Stomach smooth muscle (tissue), 2 donors: ENCODE measurements at regions not wholly inside any gene's neighbourhood (a gene's known extent, or its start where the extent isn't known, plus 50 kb on each side); places are given as distances from the start of the nearest gene placed in this dataset.
"Not testable (repeated sequence)": the region's sequence is repeated elsewhere in the genome, so short reads cannot be mapped to it uniquely, and the experiment has no call there.

ENCODE experiments used
- H3K27ac ChIP-seq: one replicate; pipeline ENCODE4 v1.7.0; 2013; ENCODE audit warnings: mild to moderate bottlenecking, low read length, inconsistent platforms
- H3K27me3 ChIP-seq, 2 donors: one replicate each; pipeline ENCODE4 v1.7.0; 2013; ENCODE audit warnings: low read length in 2 of 2; ENCODE audit not compliant: insufficient read depth in 2 of 2, control insufficient read depth in 1 of 2
- H3K36me3 ChIP-seq, 2 donors: one replicate each; pipeline ENCODE4 v1.7.0; 2013; ENCODE audit warnings: low read length in 2 of 2; ENCODE audit not compliant: control insufficient read depth in 2 of 2, insufficient read depth in 2 of 2
- H3K4me1 ChIP-seq: one replicate; pipeline ENCODE4 v1.7.0; 2013; ENCODE audit warnings: low read length; ENCODE audit not compliant: control insufficient read depth, insufficient read depth
- H3K4me3 ChIP-seq, 2 donors: one replicate each; pipeline ENCODE4 v1.7.0; 2013; ENCODE audit warnings: low read length in 2 of 2
- H3K9ac ChIP-seq, 2 donors: one replicate each; pipeline ENCODE4 v1.7.0; 2013; ENCODE audit warnings: low read length in 2 of 2, mild to moderate bottlenecking in 1 of 2
- H3K9me3 ChIP-seq, 2 donors: one replicate each; pipeline ENCODE4 v1.7.0; 2013; ENCODE audit warnings: low read length in 2 of 2; ENCODE audit not compliant: control insufficient read depth in 2 of 2
- donor health status: healthy.
- donor health status: Pancreatic carcinoma.

DNA sequence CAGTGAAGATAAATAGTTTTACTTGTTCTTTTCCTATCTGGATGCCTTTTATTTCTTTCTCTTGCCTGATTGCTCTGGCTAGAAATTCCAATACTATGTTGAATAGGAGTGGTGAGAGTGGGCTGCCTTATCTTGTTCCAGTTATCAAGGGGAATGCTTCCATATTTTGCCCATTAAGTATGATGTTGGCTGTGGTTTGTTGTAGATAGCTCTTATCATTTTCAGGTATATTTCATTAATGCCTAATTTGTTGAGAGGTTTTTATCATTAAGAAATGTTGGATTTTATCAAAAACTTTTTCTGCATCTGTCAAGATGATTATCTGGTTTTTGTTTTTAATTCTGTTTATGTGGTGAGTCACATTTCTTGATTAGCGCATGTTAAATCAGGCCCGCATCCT, 655.8 kb downstream of the NUP35 start:
- no peaks in the 10 kb centered on the region for H3K36me3 ChIP-seq
- no peaks in the 10 kb centered on the region for H3K27me3 ChIP-seq
- H3K9ac ChIP-seq, result no peak overlapping the region
- H3K4me3 ChIP-seq, result no peak overlapping the region
- no peaks in the 10 kb centered on the region for H3K4me1 ChIP-seq
- H3K27ac ChIP-seq, result no peak overlapping the region
- H3K9me3 ChIP-seq, result no peaks in the 10 kb centered on the region

DNA sequence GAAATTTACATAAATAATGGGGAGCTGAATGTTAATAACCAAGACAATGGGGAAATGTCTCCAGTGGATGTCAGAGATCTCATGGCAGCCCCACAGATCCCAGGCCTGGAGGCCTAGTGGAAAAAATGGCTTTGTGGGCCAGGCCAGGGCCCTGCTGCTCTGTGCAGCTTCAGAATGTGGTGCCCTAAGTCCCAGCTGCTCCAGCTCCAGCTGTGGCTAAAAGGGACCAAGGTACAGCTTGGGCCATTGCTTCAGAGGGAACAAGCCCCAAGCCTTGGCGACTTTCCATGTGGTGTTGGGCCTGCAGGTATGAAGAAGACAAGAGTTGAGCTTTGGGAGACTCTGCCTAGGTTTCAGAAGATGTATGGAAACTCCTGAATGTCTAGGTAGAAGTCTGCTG, 658.2 kb downstream of the NUP35 start:
- H3K9ac ChIP-seq, result no peak overlapping the region
- no peaks in the 10 kb centered on the region for H3K36me3 ChIP-seq
- H3K9me3 ChIP-seq, result no peaks in the 10 kb centered on the region
- H3K27me3 ChIP-seq, result no peaks in the 10 kb centered on the region
- H3K4me1 ChIP-seq, result no peaks in the 10 kb centered on the region
- H3K4me3 ChIP-seq, result no peak overlapping the region
- H3K27ac ChIP-seq, result no peak overlapping the region

DNA sequence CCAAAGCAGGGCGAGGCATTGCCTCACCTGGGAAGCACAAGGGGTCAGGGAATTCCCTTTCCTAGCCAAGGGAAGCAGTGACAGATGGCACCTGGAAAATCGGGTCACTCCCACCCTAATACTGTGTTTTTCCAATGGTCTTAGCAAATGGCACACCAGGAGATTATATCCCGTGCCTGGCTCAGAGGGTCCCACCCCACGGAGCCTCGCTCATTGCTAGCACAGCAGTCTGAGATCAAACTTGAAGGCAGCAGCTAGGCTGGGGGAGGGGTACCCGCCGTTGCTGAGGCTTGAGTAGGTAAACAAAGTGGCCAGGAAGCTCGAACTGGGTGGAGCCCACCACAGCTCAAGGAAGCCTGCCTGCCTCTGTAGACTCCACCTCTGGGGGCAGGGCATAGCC, 664.6 kb downstream of the NUP35 start:
- not testable (repeated sequence) for H3K27ac ChIP-seq, H3K4me1 ChIP-seq, H3K4me3 ChIP-seq, H3K27me3 ChIP-seq, H3K36me3 ChIP-seq, H3K9me3 ChIP-seq, H3K9ac ChIP-seq

DNA sequence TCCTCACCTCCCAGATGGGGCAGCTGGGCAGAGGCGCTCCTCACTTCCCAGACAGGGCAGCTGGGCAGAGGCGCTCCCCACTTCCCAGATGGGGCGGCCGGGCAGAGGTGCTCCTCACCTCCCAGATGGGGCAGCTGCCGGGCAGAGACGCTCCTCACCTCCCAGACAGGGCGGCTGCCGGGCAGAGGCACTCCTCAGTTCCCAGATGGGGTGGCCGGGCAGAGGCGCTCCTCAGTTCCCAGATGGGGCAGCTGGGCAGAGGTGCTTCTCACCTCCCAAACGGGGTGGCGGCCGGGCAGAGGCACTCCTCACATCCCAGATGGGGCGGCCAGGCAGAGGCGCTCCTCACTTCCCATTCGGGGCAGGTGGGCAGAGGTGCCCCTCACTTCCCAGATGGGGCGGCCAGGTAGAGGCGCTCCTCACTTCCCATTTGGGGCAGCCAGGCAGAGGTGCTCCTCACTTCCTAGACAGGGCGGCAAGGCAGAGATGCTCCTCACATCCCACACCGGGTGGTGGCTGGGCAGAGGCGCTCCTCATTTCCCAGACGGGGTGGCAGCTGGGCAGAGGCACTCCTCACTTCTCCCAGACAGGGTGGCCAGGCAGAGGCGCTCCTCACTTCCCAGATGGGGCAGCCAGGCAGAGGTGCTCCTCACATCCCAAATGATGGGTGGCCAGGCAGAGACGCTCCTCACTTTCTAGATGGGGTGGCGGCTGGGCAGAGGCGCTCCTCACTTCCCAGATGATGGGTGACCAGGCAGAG, 668.1 kb downstream of the NUP35 start:
- H3K4me1 ChIP-seq, H3K36me3 ChIP-seq, H3K27me3 ChIP-seq, H3K4me3 ChIP-seq, H3K9ac ChIP-seq, H3K9me3 ChIP-seq, H3K27ac ChIP-seq: not testable (repeated sequence)

DNA sequence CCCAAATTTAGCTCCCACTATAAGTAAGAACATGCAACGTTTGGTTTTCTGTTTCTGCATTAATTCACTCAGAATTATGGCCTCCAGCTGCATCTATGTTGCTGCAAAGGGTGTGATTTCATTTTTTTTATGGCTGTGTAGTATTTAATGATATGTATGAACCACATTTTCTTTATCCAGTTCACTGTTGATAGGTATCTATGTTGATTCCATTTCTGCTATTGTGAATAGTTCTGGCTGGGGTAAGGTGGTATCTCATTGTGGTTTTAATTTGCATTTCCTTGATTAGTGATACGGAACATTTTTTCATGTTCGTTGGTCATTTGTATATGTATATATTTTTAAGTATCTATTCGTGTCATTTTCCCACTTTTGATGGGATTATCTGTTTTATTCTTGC, 674.3 kb downstream of the NUP35 start:
- peaks cover 0 to 3% of the 10 kb centered on the region in 2 donors for H3K9me3 ChIP-seq
- H3K27me3 ChIP-seq, result no peaks in the 10 kb centered on the region
- H3K4me1 ChIP-seq, result no peaks in the 10 kb centered on the region
- no peak overlapping the region for H3K4me3 ChIP-seq
- H3K9ac ChIP-seq, result no peak overlapping the region
- H3K36me3 ChIP-seq, result no peaks in the 10 kb centered on the region
- no peak overlapping the region for H3K27ac ChIP-seq

DNA sequence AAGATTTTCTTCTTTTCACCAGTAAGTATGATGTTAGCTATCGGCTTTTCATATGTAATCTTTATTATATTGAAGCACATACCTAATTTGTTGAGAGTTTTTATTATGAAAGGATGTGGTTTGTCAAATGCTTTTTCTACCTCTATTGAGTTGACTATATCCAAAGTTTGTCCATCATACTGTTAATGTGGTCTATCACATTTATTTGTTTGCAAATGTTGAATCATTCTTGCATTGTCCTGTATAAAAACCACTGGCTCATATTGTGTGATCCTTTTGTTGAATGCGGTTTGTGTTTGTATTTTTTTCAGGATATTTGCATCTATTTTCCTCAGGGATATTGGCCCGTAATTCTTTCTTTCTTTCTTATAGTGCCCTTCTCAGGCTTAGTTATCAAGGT, 675.5 kb downstream of the NUP35 start:
- Histone ChIP-seq H3K9me3 (peaks cover 0 to 4% of the 10 kb centered on the region in 2 donors), H3K27ac (no peak overlapping the region), H3K9ac (no peak overlapping the region), H3K4me1 (no peaks in the 10 kb centered on the region), H3K27me3 (no peaks in the 10 kb centered on the region), H3K36me3 (no peaks in the 10 kb centered on the region), H3K4me3 (no peak overlapping the region)

DNA sequence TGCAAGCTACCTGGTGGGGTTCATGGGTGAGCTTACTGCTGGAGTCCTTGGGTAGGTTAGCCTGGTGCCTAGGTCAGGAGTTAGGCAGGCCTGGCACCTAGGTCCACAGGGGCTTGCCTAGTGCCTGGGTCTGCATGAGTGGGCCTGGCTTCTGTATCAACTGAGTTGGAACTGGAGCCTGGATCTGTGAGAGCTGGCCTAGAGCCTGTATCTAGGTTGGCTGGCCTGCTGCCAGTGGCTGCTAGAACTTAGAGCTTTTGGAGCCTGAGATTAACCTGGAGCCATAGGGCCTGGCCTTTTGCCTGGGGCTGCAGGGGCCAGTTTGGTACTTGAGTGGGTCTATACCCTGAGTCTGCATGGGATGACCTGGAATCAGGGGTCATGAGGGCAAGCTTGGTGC, 679.4 kb downstream of the NUP35 start:
- Histone ChIP-seq H3K9me3 (peaks cover 0 to 4% of the 10 kb centered on the region in 2 donors), H3K36me3 (no peaks in the 10 kb centered on the region), H3K9ac (no peak overlapping the region), H3K27ac (no peak overlapping the region), H3K27me3 (no peaks in the 10 kb centered on the region), H3K4me3 (no peak overlapping the region), H3K4me1 (no peaks in the 10 kb centered on the region)

DNA sequence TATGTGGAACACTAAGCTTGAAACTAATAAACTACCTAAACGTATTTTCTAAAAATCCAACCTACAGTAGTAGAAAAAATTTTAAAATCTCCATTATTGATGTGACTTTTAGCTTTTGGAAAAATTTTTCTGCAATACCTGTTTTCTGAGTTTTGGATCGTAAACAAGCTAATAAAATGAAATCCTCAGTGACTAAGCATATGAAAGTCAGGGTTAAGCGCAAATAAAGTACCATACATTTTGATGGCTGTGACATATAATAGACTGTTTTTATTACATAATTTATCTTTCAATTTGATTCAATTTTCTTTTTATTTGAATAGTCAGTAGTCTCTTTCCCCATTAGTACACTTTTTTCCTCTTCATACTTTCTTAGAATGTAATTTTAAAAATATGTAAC, 683.6 kb downstream of the NUP35 start:
- H3K27ac ChIP-seq, result no peak overlapping the region

DNA sequence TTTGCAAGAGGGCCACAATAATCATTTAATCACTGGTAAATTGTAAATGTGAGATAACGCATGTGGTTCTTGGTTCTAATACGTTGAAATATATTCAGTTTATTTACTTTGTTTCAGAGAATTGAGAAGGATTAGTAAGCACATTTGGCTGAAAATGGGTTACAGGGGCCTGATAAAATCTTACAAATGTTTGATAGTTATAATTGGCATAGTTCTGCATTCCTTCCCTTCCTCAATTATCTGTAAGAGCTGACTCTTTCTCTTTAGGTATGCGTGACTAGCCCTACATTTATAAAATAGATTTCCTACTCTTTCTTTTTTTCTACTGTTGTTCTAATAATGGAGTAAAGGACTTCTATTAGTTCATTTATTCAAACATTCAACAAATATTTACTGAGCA, 685.2 kb downstream of the NUP35 start:
- H3K9ac ChIP-seq, result no peak overlapping the region
- no peaks in the 10 kb centered on the region for H3K27me3 ChIP-seq
- no peak overlapping the region for H3K27ac ChIP-seq
- H3K9me3 ChIP-seq, result no peaks in the 10 kb centered on the region
- H3K4me3 ChIP-seq, result no peak overlapping the region
- no peaks in the 10 kb centered on the region for H3K4me1 ChIP-seq
- no peaks in the 10 kb centered on the region for H3K36me3 ChIP-seq

More for the DNA sequence above, 683.6 kb downstream of the NUP35 start:
- Histone ChIP-seq H3K4me3 (no peak overlapping the region), H3K9me3 (peaks cover 0 to 4% of the 10 kb centered on the region in 2 donors), H3K36me3 (no peaks in the 10 kb centered on the region), H3K4me1 (no peaks in the 10 kb centered on the region), H3K27me3 (no peaks in the 10 kb centered on the region), H3K9ac (no peak overlapping the region)

DNA sequence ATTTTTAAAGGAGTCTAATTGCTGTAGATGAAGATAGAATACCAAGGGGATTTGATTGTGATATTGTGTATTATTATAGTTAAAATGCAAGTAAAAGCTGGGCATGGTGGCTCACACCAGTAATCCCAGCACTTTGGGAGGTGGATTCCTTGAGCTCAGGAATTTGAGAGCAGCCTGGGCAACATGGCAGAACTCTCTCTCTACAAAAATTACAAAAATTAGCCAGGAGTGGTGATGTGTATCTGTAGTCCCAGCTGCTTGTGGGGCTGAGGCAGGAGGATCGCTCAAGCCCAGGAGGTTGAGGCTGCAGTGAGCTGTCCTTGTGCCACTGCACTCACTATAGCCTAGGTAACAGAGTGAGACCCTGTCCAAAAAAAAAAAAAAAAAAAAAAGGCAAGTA, 687.0 kb downstream of the NUP35 start:
- H3K4me3 ChIP-seq, result no peak overlapping the region
- no peaks in the 10 kb centered on the region for H3K36me3 ChIP-seq
- H3K9me3 ChIP-seq, result no peaks in the 10 kb centered on the region
- H3K4me1 ChIP-seq, result no peaks in the 10 kb centered on the region
- H3K27me3 ChIP-seq, result no peaks in the 10 kb centered on the region
- no peak overlapping the region for H3K27ac ChIP-seq
- no peak overlapping the region for H3K9ac ChIP-seq

DNA sequence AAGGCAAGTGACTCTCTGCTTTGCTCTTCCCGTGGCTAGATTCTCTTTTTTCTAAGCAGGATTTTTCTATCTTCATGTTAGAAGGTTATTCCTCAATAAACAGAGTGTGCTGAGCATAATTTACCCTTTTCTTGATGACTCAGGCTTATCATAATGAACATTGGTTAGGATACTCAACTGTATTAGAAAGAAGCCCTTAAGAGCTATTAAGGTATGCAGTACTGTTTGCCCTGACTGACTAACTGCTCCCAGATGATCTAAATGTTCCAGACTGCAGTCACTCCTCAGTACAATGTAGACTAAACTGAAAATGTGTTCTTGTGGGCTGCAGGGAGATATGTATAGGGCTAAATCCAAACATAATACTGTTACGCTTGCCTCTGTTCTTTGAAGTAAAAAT, 687.8 kb downstream of the NUP35 start:
- H3K36me3 ChIP-seq, result no peaks in the 10 kb centered on the region
- H3K4me1 ChIP-seq, result no peaks in the 10 kb centered on the region
- no peaks in the 10 kb centered on the region for H3K9me3 ChIP-seq
- H3K4me3 ChIP-seq, result no peak overlapping the region
- no peaks in the 10 kb centered on the region for H3K27me3 ChIP-seq
- H3K9ac ChIP-seq, result no peak overlapping the region
- no peak overlapping the region for H3K27ac ChIP-seq
